MCF 10A (cell line): ENCODE measurements at regions not wholly inside any gene's neighbourhood (a gene's known extent, or its start where the extent isn't known, plus 50 kb on each side); places are given as distances from the start of the nearest gene placed in this dataset.

Source experiments
- BruUV-seq: library from RNA; stranded (reverse); fragments of 400-500 nt; replicated peaks from 2 replicates; lab custom pipeline; 2021; lab: Mats Ljungman, UMichigan
- CTCF ChIA-PET: fragments of 300-600 bp; sonication (Branson Sonifier 250); formaldehyde crosslinking; extraction: SDS; loops from one replicate; lab custom pipeline; 2021; ENCODE audit warnings: antibody characterized with exemption, inconsistent platforms; lab: Yijun Ruan, JAX
- POLR2A ChIA-PET: fragments of 300-600, 350-650 bp; sonication (Branson Sonifier 250); formaldehyde crosslinking; extraction: SDS; loops from one replicate; lab custom pipeline; 2020; ENCODE audit warnings: antibody characterized with exemption, inconsistent platforms; lab: Yijun Ruan, JAX
- DNase-seq: peaks from one replicate; pipeline ENCODE4 v3.0.0-alpha.2; 2018; ENCODE audit not compliant: unreplicated experiment
- H3K27ac Mint-ChIP-seq: one replicate; pipeline ENCODE4 v1.8.0; 2022; ENCODE audit warnings: mild to moderate bottlenecking, low read depth, mixed read lengths; ENCODE audit not compliant: unreplicated experiment
- H3K27me3 Mint-ChIP-seq: one replicate; pipeline ENCODE4 v1.8.0; 2022; ENCODE audit warnings: mixed read lengths; ENCODE audit not compliant: insufficient read depth, unreplicated experiment
- H3K36me3 Mint-ChIP-seq: one replicate; pipeline ENCODE4 v1.8.0; 2022; ENCODE audit warnings: mild to moderate bottlenecking, moderate library complexity, mixed read lengths; ENCODE audit not compliant: insufficient read depth, unreplicated experiment
- H3K4me1 Mint-ChIP-seq: one replicate; pipeline ENCODE4 v1.8.0; 2022; ENCODE audit warnings: mixed read lengths; ENCODE audit not compliant: insufficient read depth, unreplicated experiment
- H3K4me3 Mint-ChIP-seq: one replicate; pipeline ENCODE4 v1.8.0; 2022; ENCODE audit warnings: mild to moderate bottlenecking, moderate library complexity, mixed read lengths; ENCODE audit not compliant: unreplicated experiment
- H3K9me3 Mint-ChIP-seq: one replicate; pipeline ENCODE4 v1.8.0; 2022; ENCODE audit warnings: mixed read lengths; ENCODE audit not compliant: unreplicated experiment
- CTCF ChIP-seq: fragments of 200-600 bp; IDR thresholded peaks from one replicate; pipeline ENCODE4 v1.8.0; 2022; ENCODE audit warnings: antibody characterized with exemption, mild to moderate bottlenecking; ENCODE audit not compliant: unreplicated experiment
- intact Hi-C: fragments of 100-400 bp; cut with micrococcal nuclease; formaldehyde crosslinking; loops from 2 replicates; pipeline ENCODE4 v1.14.1; 2022

- POLR2A ChIA-PET: no interaction called here
- Mint-ChIP-seq H3K4me1 (no peaks in the 10 kb centered on the region), H3K9me3 (no peaks in the 10 kb centered on the region), H3K27me3 (no peaks in the 10 kb centered on the region), H3K4me3 (no peak overlapping the region), H3K36me3 (no peaks in the 10 kb centered on the region), H3K27ac (no peak overlapping the region)
- intact Hi-C loops: no loop called here
- CTCF ChIA-PET: no interaction called here
- BruUV-seq: no TSS peak
- no peak for TF ChIP-seq CTCF
- DNase-seq: no peak
Measured at GRCh38 chr1:81288689-81289088, 512.0 kb upstream of the ADGRL2 start.

DNA sequence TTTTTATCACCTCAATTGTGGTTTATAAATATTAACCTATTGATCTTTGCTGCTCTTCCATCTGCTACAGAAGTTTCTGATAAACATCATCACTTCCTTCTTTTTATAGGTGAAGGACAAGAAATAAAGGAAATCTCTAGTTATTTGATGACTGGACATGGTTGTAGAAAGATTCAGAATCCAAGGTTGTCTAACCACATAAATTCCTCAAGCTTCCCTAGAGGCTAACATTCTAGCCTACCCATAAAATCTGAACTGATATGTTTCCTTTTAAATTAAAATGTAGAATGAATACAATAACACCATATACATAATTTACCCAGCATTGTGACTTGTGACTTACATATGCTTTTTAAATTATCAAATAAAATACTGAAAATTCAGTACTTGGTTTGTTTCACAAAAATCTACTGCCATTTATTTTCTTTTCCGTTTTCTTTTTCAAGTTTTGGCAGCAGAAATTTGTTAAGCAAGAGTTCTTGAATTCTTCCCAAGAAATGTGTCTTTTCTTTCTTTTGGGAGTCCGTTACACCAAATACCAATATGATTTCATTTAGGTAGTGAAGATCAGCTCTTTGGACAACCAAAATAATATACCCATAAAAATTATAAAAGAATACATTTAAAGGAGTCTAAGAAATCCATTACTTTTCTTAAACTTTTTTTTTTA is 513.2 kb upstream of the ADGRL2 start:
- ChIA-PET CTCF (no interaction called here), POLR2A (no interaction called here)
- H3K27ac Mint-ChIP-seq: no peak overlapping the region
- H3K9me3 Mint-ChIP-seq: no peaks in the 10 kb centered on the region
- TF ChIP-seq CTCF: no peak
- DNase-seq: no peak
- no peaks in the 10 kb centered on the region for H3K4me1 Mint-ChIP-seq
- no TSS peak for BruUV-seq
- no peaks in the 10 kb centered on the region for H3K36me3 Mint-ChIP-seq
- H3K27me3 Mint-ChIP-seq: no peaks in the 10 kb centered on the region
- H3K4me3 Mint-ChIP-seq: no peak overlapping the region
- intact Hi-C loops: no loop called here

DNA sequence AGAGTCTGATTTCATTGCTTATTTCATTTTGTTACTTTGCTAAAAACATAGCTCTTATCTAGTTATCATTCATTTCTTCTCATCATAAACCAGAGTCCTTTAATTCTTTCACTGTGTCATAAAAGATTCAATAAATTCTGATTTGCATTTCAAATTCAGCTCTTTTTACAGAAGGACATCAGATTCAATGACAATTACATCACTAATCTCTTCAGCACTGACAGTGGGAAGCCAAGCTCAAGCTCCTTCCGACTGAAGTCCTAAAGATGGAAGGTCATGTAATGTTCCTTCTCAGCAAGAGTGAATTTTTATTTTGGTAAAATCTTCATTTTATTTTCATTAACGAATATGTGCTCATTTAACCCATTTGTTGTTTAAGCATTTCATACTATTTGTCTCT is 530.7 kb upstream of the ADGRL2 start:
- intact Hi-C loops: no loop called here
- ChIA-PET CTCF (no interaction called here), POLR2A (interaction anchor here (0.7 kb wide), 1 partner anchor 58 kb away, joined by 3 read pairs; no protein-coding TSS in a partner anchor)
- H3K27ac Mint-ChIP-seq: no peak overlapping the region
- H3K4me3 Mint-ChIP-seq: no peak overlapping the region
- no peaks in the 10 kb centered on the region for H3K36me3 Mint-ChIP-seq
- no peaks in the 10 kb centered on the region for H3K4me1 Mint-ChIP-seq
- TF ChIP-seq CTCF: no peak
- no peaks in the 10 kb centered on the region for H3K27me3 Mint-ChIP-seq
- no peaks in the 10 kb centered on the region for H3K9me3 Mint-ChIP-seq
- no TSS peak for BruUV-seq
- DNase-seq: no peak

DNA sequence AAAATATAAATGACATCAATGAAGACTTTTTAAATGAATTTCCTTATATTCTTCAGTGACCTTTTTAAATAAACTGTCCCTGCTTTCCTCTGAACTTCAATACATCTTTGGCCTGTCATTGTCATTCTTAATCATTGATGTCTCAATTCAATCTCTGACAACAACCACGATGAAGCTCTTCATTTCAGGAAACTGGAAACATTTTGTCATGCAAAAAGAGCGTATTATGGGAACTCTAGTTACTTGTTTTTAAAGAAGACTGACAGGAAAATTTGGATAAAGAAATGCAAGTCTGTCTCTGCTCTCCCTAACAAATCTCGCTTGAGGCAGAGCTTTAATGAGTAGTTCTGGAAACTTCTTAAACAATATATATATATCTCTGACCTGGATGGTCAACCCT is 535.8 kb upstream of the ADGRL2 start:
- ChIA-PET CTCF (no interaction called here), POLR2A (interaction anchor here (1.5 kb wide), 1 partner anchor 19 kb away, joined by 4 read pairs; no protein-coding TSS in a partner anchor)
- Mint-ChIP-seq H3K9me3 (no peaks in the 10 kb centered on the region), H3K4me1 (no peaks in the 10 kb centered on the region), H3K27ac (no peak overlapping the region), H3K4me3 (no peak overlapping the region), H3K36me3 (no peaks in the 10 kb centered on the region), H3K27me3 (no peaks in the 10 kb centered on the region)
- no TSS peak for BruUV-seq
- no peak for DNase-seq
- intact Hi-C loops: no loop called here
- TF ChIP-seq CTCF: no peak
